Astrocyte (in vitro differentiated cells and primary cell): ENCODE measurements at regions not wholly inside any gene's neighbourhood (a gene's known extent, or its start where the extent isn't known, plus 50 kb on each side); places are given as distances from the start of the nearest gene placed in this dataset.

ENCODE experiments used
- EZH2 ChIP-seq: IDR thresholded peaks from 2 replicates; pipeline ENCODE4 v1.6.1; 2012; ENCODE audit warnings: mild to moderate bottlenecking, low read length, inconsistent platforms; ENCODE audit not compliant: insufficient read depth
- TF ChIP-seq, protein P1 (sequence below): IDR thresholded peaks from 2 replicates; pipeline ENCODE4 v1.5.1; 2011; ENCODE audit warnings: low read depth, mild to moderate bottlenecking, inconsistent platforms, low read length, moderate library complexity; ENCODE audit not compliant: insufficient read depth

DNA sequence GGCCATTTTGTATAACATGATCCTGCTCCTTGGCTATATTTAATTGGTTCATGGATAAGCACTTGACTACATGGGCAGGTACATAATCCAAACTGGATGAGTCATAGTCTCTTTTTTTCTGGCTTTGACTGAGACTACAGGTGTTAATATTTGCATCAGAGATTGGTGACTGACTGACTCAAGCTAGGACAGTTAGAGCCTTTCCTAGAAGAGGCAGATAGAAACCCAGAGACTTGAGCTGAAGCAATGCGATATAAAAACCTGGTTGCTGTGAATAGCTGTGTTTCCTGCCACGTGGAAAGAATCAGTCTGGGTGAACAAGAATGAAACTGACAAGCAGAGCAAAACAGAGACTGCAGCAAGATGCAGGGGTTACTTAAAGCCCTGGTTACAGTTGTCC lies 81.0 kb downstream of the SAMD9 start:
- TF ChIP-seq EZH2: no peak
- TF ChIP-seq, protein P1, sequence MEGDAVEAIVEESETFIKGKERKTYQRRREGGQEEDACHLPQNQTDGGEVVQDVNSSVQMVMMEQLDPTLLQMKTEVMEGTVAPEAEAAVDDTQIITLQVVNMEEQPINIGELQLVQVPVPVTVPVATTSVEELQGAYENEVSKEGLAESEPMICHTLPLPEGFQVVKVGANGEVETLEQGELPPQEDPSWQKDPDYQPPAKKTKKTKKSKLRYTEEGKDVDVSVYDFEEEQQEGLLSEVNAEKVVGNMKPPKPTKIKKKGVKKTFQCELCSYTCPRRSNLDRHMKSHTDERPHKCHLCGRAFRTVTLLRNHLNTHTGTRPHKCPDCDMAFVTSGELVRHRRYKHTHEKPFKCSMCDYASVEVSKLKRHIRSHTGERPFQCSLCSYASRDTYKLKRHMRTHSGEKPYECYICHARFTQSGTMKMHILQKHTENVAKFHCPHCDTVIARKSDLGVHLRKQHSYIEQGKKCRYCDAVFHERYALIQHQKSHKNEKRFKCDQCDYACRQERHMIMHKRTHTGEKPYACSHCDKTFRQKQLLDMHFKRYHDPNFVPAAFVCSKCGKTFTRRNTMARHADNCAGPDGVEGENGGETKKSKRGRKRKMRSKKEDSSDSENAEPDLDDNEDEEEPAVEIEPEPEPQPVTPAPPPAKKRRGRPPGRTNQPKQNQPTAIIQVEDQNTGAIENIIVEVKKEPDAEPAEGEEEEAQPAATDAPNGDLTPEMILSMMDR: no peak
